ENCODE measurements at regions not wholly inside any gene's neighbourhood (a gene's known extent, or its start where the extent isn't known, plus 50 kb on each side); places are given as distances from the start of the nearest gene placed in this dataset.
A peak's percentile ranks its signal among the peaks of the same experiment; 100 is the strongest.

DNA sequence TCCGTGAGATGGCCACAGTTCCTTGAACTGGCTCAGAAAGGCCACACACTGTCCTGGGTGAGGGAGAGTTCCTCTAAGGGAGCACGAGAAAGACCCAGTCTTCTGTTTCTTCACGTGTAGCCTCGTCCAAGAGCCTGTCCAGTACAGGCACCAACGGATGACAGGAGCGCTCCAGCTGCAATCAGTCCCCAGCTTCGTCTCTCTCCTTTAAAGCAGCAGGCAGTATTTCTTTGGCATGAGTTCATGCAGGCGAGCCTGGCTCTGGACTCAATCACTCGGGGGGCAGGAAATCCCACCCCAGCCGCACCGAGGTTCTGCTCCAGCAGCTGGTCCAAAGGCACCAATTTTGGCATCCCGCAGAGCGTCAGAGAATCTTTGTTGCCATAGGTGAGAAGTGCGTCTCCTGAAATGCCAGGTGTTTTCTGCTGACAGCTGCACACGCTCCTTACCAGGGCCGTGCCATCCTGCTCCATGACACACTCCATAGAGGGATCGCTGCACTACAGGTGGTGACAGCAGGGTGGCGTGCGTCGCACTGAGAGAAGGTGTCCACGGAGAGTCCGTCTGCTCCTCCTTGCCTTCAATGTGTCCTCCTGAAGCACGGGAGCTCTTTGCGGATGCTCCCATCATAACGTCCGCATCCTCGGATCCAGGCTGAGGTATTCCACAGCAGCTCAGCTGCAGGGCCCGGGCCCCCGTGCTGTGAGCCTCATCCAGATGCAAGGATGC lies 59.6 kb upstream of the AFDN start:
- DNase-seq = no peak
- peak in 5 of 9 donors; percentile 16 to 39 (median 21) for TF ChIP-seq CTCF (IDR thresholded peaks at IDR 0.05)
- Histone ChIP-seq H3K27me3 (peaks cover 0 to 12% (median 0%) of the 10 kb centered on the region in 7 donors), H3K9me3 (no peaks in the 10 kb centered on the region), H3K27ac (no peak overlapping the region), H3K4me3 (no peak overlapping the region), H3K4me1 (peaks cover 0 to 5% (median 0%) of the 10 kb centered on the region in 9 donors), H3K36me3 (no peaks in the 10 kb centered on the region)
- intact Hi-C loops (cut with DNase I) = no loop called here
- WGBS, 2 donors = 55 to 65% methylated on average over 29 of the region's 29 CpGs
- ATAC-seq = peak in 7 of 8 donors; percentile 14 to 83 (median 55)

GRCh38 chr6:167767715-167768107 lies 59.0 kb upstream of the AFDN start:
- intact Hi-C loops (cut with DNase I) = no loop called here
- no peak for ATAC-seq
- WGBS, 2 donors = 95% methylated on average over 13 of the region's 13 CpGs

DNA sequence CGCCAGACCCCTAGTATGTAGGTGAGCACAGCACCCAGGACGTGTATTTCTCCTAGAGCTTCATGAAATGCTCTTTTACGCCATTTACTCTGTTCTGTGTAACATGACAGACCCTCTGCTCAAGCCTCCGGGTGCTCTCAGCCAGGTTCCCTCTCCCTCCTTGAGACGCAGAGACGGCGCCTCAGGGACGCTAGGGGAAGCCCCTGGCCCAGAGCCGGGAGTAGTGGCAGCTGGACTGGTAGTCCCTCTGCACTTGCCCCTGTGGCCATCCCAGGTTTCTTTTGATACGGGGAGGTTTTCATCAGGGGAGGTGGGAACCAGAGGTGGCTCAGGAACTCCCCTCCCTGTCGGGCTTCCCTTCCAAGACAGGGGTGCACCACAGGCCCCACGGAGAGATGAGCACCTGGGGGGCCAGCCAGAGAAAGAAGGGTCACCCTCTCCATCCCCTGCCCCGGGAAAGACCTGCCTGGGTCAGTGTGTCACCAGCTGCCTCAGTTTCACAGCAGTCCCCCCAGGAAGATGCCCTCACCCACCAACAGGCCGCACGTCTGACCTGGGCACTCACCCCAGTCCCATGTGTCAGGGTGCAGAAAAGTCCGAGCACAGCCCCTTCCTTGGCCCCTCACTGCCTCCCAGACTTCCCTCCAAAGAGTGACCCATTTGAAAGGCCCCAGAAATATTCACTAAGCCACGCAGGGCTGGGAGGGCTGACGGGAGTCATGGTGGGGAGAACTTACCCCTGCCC lies 58.1 kb upstream of the AFDN start:
- no peak overlapping the region for H3K27ac ChIP-seq
- no peak overlapping the region for H3K4me3 ChIP-seq
- peaks cover 0 to 12% (median 0%) of the 10 kb centered on the region in 7 donors for H3K27me3 ChIP-seq
- no peak for DNase-seq
- 96 to 97% methylated on average over 18 of the region's 18 CpGs for WGBS, 2 donors
- intact Hi-C loops (cut with DNase I) = no loop called here
- H3K9me3 ChIP-seq = no peaks in the 10 kb centered on the region
- peaks cover 0 to 5% (median 0%) of the 10 kb centered on the region in 9 donors for H3K4me1 ChIP-seq
- no peaks in the 10 kb centered on the region for H3K36me3 ChIP-seq
- ATAC-seq = no peak
- TF ChIP-seq CTCF (IDR thresholded peaks at IDR 0.05) = no peak

More at GRCh38 chr6:167767715-167768107, 59.0 kb upstream of the AFDN start:
- Histone ChIP-seq H3K4me3 (no peak overlapping the region), H3K4me1 (peaks cover 0 to 5% (median 0%) of the 10 kb centered on the region in 9 donors), H3K36me3 (no peaks in the 10 kb centered on the region), H3K27ac (no peak overlapping the region), H3K27me3 (peaks cover 0 to 12% (median 0%) of the 10 kb centered on the region in 7 donors), H3K9me3 (no peaks in the 10 kb centered on the region)
- no peak for TF ChIP-seq CTCF (IDR thresholded peaks at IDR 0.05)
- DNase-seq = no peak

GRCh38 chr6:167769408-167770190 lies 57.1 kb upstream of the AFDN start:
- Histone ChIP-seq H3K27ac (no peak overlapping the region), H3K4me1 (peaks cover 0 to 5% (median 0%) of the 10 kb centered on the region in 9 donors), H3K4me3 (no peak overlapping the region), H3K9me3 (no peaks in the 10 kb centered on the region), H3K27me3 (peaks cover 0 to 12% (median 0%) of the 10 kb centered on the region in 7 donors), H3K36me3 (no peaks in the 10 kb centered on the region)
- WGBS, 2 donors = 92 to 95% methylated on average over 13 of the region's 13 CpGs
- no peak for TF ChIP-seq CTCF (IDR thresholded peaks at IDR 0.05)
- ATAC-seq (no peak), DNase-seq (no peak)
- intact Hi-C loops (cut with DNase I) = no loop called here
